GM12874 (cell line): ENCODE measurements at regions not wholly inside any gene's neighbourhood (a gene's known extent, or its start where the extent isn't known, plus 50 kb on each side); places are given as distances from the start of the nearest gene placed in this dataset.

Source experiments
- CTCF ChIP-seq: IDR thresholded peaks from 2 replicates; pipeline ENCODE4 v1.5.1; 2011; ENCODE audit warnings: low read depth, mild to moderate bottlenecking, control low read depth, low read length, moderate library complexity; ENCODE audit not compliant: insufficient read depth

- no peak for TF ChIP-seq CTCF
Observed at GRCh38 chr18:32621034-32621433, 150.4 kb upstream of the GAREM1 start.

- no peak for TF ChIP-seq CTCF
Observed at GRCh38 chr18:32618546-32618945, 147.9 kb upstream of the GAREM1 start.

- no peak for TF ChIP-seq CTCF
Observed at GRCh38 chr18:32613821-32614220, 143.1 kb upstream of the GAREM1 start.

GRCh38 chr18:32612651-32613050, 142.0 kb upstream of the GAREM1 start:
- TF ChIP-seq CTCF, result no peak

GRCh38 chr18:32610176-32610575, 139.5 kb upstream of the GAREM1 start:
- TF ChIP-seq CTCF, result no peak

- TF ChIP-seq CTCF, result no peak
Observed at GRCh38 chr18:32607816-32608215, 137.1 kb upstream of the GAREM1 start.

GRCh38 chr18:32598144-32598543, 127.5 kb upstream of the GAREM1 start:
- TF ChIP-seq CTCF, result no peak

- no peak for TF ChIP-seq CTCF
Observed at GRCh38 chr18:32596501-32596900, 125.8 kb upstream of the GAREM1 start.
